HepG2 (cell line): ENCODE measurements at regions not wholly inside any gene's neighbourhood (a gene's known extent, or its start where the extent isn't known, plus 50 kb on each side); places are given as distances from the start of the nearest gene placed in this dataset.

ENCODE experiments used
- HCFC1 ChIP-seq: fragments of 150-350 bp; IDR thresholded peaks from 2 replicates; pipeline ENCODE4 v1.6.1; 2014; ENCODE audit warnings: low read depth, low read length
- NFATC3 ChIP-seq: sonication (generic); formaldehyde crosslinking; IDR thresholded peaks from 2 replicates; pipeline ENCODE4 v1.5.1; 2020; ENCODE audit warnings: mild to moderate bottlenecking, missing genetic modification reagents
- RAD21 ChIP-seq: fragments of 450-650 bp; formaldehyde crosslinking; IDR thresholded peaks from 2 replicates; pipeline ENCODE4 v1.5.0; 2020; ENCODE audit warnings: mild to moderate bottlenecking
- TBX2 ChIP-seq: sonication (generic); formaldehyde crosslinking; IDR thresholded peaks from 2 replicates; pipeline ENCODE4 v1.5.0; 2020; ENCODE audit warnings: missing genetic modification reagents, mild to moderate bottlenecking, borderline replicate concordance
- ZBTB7B ChIP-seq: sonication (generic); formaldehyde crosslinking; IDR thresholded peaks from 2 replicates; pipeline ENCODE4 v1.4.0; 2020; ENCODE audit warnings: missing genetic modification reagents
- ZNF225 ChIP-seq: sonication (generic); formaldehyde crosslinking; IDR thresholded peaks from 2 replicates; pipeline ENCODE4 v1.4.0; 2020; ENCODE audit warnings: mild to moderate bottlenecking, missing genetic modification reagents
- ZNF460 ChIP-seq: sonication (generic); formaldehyde crosslinking; IDR thresholded peaks from 2 replicates; pipeline ENCODE4 v1.5.1; 2020; ENCODE audit warnings: missing genetic modification reagents, mild to moderate bottlenecking, borderline replicate concordance
- ZNF713 ChIP-seq: sonication (generic); formaldehyde crosslinking; IDR thresholded peaks from 2 replicates; pipeline ENCODE4 v1.4.0; 2020; ENCODE audit warnings: mild to moderate bottlenecking, missing genetic modification reagents
- ZNF891 ChIP-seq: sonication (generic); formaldehyde crosslinking; IDR thresholded peaks from 2 replicates; pipeline ENCODE4 v1.5.0; 2020; ENCODE audit warnings: mild to moderate bottlenecking, missing genetic modification reagents
- TF ChIP-seq, protein P1 (sequence below): sonication (generic); formaldehyde crosslinking; IDR thresholded peaks from 2 replicates; pipeline ENCODE4 v1.5.0; 2020; ENCODE audit warnings: mild to moderate bottlenecking, missing genetic modification reagents, borderline replicate concordance
- TF ChIP-seq, protein P2 (sequence below): sonication (generic); formaldehyde crosslinking; conservative IDR thresholded peaks from 2 replicates; pipeline ENCODE4 v1.4.0; 2020; ENCODE audit warnings: missing genetic modification reagents
- TF ChIP-seq, protein P3 (sequence below): sonication (generic); formaldehyde crosslinking; IDR thresholded peaks from 2 replicates; pipeline ENCODE4 v1.4.0; 2020; ENCODE audit warnings: missing genetic modification reagents, borderline replicate concordance

DNA sequence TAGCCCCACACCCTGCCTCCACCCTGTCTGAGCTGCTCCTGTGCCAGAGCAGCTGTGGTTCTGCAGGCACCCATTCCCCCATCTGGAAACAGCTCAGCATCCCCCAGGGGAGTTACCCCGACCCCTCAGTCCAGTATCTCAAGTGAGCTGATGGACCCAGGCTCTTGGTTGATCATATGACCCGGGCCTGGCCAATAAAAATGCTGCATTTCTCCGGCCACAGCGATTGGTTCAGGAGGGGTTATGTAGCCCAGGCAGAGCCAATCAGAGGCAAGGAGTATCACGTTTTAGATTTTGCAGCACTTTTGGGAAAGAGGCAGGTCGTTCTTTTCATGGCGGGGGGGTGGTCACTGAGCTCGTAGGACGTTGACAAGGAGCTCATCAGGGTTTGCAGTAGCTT, 120.8 kb downstream of the TPRA1 start (continued):
- TF ChIP-seq, protein P1, sequence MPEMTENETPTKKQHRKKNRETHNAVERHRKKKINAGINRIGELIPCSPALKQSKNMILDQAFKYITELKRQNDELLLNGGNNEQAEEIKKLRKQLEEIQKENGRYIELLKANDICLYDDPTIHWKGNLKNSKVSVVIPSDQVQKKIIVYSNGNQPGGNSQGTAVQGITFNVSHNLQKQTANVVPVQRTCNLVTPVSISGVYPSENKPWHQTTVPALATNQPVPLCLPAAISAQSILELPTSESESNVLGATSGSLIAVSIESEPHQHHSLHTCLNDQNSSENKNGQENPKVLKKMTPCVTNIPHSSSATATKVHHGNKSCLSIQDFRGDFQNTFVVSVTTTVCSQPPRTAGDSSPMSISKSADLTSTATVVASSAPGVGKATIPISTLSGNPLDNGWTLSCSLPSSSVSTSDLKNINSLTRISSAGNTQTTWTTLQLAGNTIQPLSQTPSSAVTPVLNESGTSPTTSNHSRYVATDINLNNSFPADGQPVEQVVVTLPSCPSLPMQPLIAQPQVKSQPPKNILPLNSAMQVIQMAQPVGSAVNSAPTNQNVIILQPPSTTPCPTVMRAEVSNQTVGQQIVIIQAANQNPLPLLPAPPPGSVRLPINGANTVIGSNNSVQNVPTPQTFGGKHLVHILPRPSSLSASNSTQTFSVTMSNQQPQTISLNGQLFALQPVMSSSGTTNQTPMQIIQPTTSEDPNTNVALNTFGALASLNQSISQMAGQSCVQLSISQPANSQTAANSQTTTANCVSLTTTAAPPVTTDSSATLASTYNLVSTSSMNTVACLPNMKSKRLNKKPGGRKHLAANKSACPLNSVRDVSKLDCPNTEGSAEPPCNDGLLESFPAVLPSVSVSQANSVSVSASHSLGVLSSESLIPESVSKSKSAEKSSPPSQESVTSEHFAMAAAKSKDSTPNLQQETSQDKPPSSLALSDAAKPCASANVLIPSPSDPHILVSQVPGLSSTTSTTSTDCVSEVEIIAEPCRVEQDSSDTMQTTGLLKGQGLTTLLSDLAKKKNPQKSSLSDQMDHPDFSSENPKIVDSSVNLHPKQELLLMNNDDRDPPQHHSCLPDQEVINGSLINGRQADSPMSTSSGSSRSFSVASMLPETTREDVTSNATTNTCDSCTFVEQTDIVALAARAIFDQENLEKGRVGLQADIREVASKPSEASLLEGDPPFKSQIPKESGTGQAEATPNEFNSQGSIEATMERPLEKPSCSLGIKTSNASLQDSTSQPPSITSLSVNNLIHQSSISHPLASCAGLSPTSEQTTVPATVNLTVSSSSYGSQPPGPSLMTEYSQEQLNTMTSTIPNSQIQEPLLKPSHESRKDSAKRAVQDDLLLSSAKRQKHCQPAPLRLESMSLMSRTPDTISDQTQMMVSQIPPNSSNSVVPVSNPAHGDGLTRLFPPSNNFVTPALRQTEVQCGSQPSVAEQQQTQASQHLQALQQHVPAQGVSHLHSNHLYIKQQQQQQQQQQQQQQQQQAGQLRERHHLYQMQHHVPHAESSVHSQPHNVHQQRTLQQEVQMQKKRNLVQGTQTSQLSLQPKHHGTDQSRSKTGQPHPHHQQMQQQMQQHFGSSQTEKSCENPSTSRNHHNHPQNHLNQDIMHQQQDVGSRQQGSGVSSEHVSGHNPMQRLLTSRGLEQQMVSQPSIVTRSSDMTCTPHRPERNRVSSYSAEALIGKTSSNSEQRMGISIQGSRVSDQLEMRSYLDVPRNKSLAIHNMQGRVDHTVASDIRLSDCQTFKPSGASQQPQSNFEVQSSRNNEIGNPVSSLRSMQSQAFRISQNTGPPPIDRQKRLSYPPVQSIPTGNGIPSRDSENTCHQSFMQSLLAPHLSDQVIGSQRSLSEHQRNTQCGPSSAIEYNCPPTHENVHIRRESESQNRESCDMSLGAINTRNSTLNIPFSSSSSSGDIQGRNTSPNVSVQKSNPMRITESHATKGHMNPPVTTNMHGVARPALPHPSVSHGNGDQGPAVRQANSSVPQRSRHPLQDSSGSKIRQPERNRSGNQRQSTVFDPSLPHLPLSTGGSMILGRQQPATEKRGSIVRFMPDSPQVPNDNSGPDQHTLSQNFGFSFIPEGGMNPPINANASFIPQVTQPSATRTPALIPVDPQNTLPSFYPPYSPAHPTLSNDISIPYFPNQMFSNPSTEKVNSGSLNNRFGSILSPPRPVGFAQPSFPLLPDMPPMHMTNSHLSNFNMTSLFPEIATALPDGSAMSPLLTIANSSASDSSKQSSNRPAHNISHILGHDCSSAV (CRISPR knock-in tag): no peak
- TF ChIP-seq, protein P2, sequence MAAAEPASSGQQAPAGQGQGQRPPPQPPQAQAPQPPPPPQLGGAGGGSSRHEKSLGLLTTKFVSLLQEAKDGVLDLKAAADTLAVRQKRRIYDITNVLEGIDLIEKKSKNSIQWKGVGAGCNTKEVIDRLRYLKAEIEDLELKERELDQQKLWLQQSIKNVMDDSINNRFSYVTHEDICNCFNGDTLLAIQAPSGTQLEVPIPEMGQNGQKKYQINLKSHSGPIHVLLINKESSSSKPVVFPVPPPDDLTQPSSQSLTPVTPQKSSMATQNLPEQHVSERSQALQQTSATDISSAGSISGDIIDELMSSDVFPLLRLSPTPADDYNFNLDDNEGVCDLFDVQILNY: no peak
- TF ChIP-seq ZNF713 (CRISPR knock-in tag) (no peak), ZNF225 (CRISPR knock-in tag) (no peak), HCFC1 (no peak), ZBTB7B (CRISPR knock-in tag) (no peak), RAD21 (no peak), ZNF460 (no peak), ZNF891 (CRISPR knock-in tag) (no peak), NFATC3 (CRISPR knock-in tag) (no peak), TBX2 (no peak)
- TF ChIP-seq, protein P3, sequence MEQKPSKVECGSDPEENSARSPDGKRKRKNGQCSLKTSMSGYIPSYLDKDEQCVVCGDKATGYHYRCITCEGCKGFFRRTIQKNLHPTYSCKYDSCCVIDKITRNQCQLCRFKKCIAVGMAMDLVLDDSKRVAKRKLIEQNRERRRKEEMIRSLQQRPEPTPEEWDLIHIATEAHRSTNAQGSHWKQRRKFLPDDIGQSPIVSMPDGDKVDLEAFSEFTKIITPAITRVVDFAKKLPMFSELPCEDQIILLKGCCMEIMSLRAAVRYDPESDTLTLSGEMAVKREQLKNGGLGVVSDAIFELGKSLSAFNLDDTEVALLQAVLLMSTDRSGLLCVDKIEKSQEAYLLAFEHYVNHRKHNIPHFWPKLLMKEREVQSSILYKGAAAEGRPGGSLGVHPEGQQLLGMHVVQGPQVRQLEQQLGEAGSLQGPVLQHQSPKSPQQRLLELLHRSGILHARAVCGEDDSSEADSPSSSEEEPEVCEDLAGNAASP (CRISPR knock-in tag): no peak
- TF ChIP-seq, all 625 proteins: peak for 0
